Skin epidermis (tissue), 12 donors: ENCODE measurements at regions not wholly inside any gene's neighbourhood (a gene's known extent, or its start where the extent isn't known, plus 50 kb on each side); places are given as distances from the start of the nearest gene placed in this dataset.

Experiments
- H3K27ac ChIP-seq, 21 experiments: fragments of 200-600 bp; sonication (generic) in 11 of 21; one replicate each; pipeline ENCODE4 v1.5.0; 2020; ENCODE audit warnings: mild to moderate bottlenecking in 3 of 21, inconsistent platforms in 2 of 21, moderate library complexity in 2 of 21
- H3K4me3 ChIP-seq, 7 experiments: fragments of 200-600 bp; sonication (generic) in 2 of 7; one replicate each; pipeline ENCODE4 v1.5.0; 2020; ENCODE audit warnings: inconsistent platforms in 2 of 7, mild to moderate bottlenecking in 2 of 7, moderate library complexity in 1 of 7

- no peak overlapping the region for H3K27ac ChIP-seq
- no peak overlapping the region for H3K4me3 ChIP-seq
Measured at GRCh38 chr10:33553748-33554571, 219.5 kb upstream of the NRP1 start.

- no peak overlapping the region for H3K27ac ChIP-seq
- no peak overlapping the region for H3K4me3 ChIP-seq
Measured at GRCh38 chr10:33552290-33552689, 217.8 kb upstream of the NRP1 start.

- no peak overlapping the region for H3K27ac ChIP-seq
- H3K4me3 ChIP-seq: no peak overlapping the region
Measured at GRCh38 chr10:33550811-33551210, 216.3 kb upstream of the NRP1 start.

GRCh38 chr10:33547976-33548375, 213.5 kb upstream of the NRP1 start:
- no peak overlapping the region for H3K4me3 ChIP-seq
- H3K27ac ChIP-seq: no peak overlapping the region

- Histone ChIP-seq H3K27ac (no peak overlapping the region), H3K4me3 (no peak overlapping the region)
Measured at GRCh38 chr10:33546031-33546430, 211.6 kb upstream of the NRP1 start.

- H3K4me3 ChIP-seq: no peak overlapping the region
- H3K27ac ChIP-seq: no peak overlapping the region
Measured at GRCh38 chr10:33542752-33543505, 208.5 kb upstream of the NRP1 start.

- H3K27ac ChIP-seq: no peak overlapping the region
- H3K4me3 ChIP-seq: no peak overlapping the region
Measured at GRCh38 chr10:33539116-33539515, 204.6 kb upstream of the NRP1 start.

- H3K4me3 ChIP-seq: no peak overlapping the region
- no peak overlapping the region for H3K27ac ChIP-seq
Measured at GRCh38 chr10:33537066-33537465, 202.6 kb upstream of the NRP1 start.

- Histone ChIP-seq H3K27ac (no peak overlapping the region), H3K4me3 (no peak overlapping the region)
Measured at GRCh38 chr10:33536508-33536907, 202.0 kb upstream of the NRP1 start.

- Histone ChIP-seq H3K4me3 (no peak overlapping the region), H3K27ac (no peak overlapping the region)
Measured at GRCh38 chr10:33535866-33536265, 201.4 kb upstream of the NRP1 start.

GRCh38 chr10:33534416-33534815, 199.9 kb upstream of the NRP1 start:
- no peak overlapping the region for H3K27ac ChIP-seq

GRCh38 chr10:33533612-33534011, 199.1 kb upstream of the NRP1 start:
- no peak overlapping the region for H3K27ac ChIP-seq
- no peak overlapping the region for H3K4me3 ChIP-seq

More at GRCh38 chr10:33534416-33534815, 199.9 kb upstream of the NRP1 start:
- H3K4me3 ChIP-seq: no peak overlapping the region

GRCh38 chr10:33532901-33533300, 198.4 kb upstream of the NRP1 start:
- H3K4me3 ChIP-seq: no peak overlapping the region
- H3K27ac ChIP-seq: no peak overlapping the region

- Histone ChIP-seq H3K27ac (no peak overlapping the region), H3K4me3 (no peak overlapping the region)
Measured at GRCh38 chr10:33529234-33529633, 194.8 kb upstream of the NRP1 start.

GRCh38 chr10:33524966-33525365, 190.5 kb upstream of the NRP1 start:
- Histone ChIP-seq H3K27ac (no peak overlapping the region), H3K4me3 (no peak overlapping the region)

GRCh38 chr10:33524041-33524440, 189.6 kb upstream of the NRP1 start:
- no peak overlapping the region for H3K27ac ChIP-seq
- H3K4me3 ChIP-seq: no peak overlapping the region

- H3K4me3 ChIP-seq: no peak overlapping the region
- H3K27ac ChIP-seq: no peak overlapping the region
Measured at GRCh38 chr10:33523236-33523792, 188.8 kb upstream of the NRP1 start.

- Histone ChIP-seq H3K27ac (no peak overlapping the region), H3K4me3 (no peak overlapping the region)
Measured at GRCh38 chr10:33521904-33522303, 187.4 kb upstream of the NRP1 start.

GRCh38 chr10:33521062-33521461, 186.6 kb upstream of the NRP1 start:
- Histone ChIP-seq H3K27ac (no peak overlapping the region), H3K4me3 (no peak overlapping the region)

- H3K4me3 ChIP-seq: no peak overlapping the region
Measured at GRCh38 chr10:33520223-33520622, 185.8 kb upstream of the NRP1 start.

More at GRCh38 chr10:33520223-33520622, 185.8 kb upstream of the NRP1 start:
- no peak overlapping the region for H3K27ac ChIP-seq
